Prostate gland (tissue), 2 donors: ENCODE measurements at regions not wholly inside any gene's neighbourhood (a gene's known extent, or its start where the extent isn't known, plus 50 kb on each side); places are given as distances from the start of the nearest gene placed in this dataset.

Experiments used
- DNase-seq: peaks from one replicate; pipeline ENCODE4 v3.0.0-alpha.2; 2019; ENCODE audit warnings: low spot score
- H3K27ac ChIP-seq, 2 donors: fragments of 200-600 bp; sonication (generic); 2 replicates each; pipeline ENCODE4 v1.5.1; 2017 to 2019
- H3K27me3 ChIP-seq: fragments of 200-600 bp; sonication (generic); replicated peaks from 2 replicates; pipeline ENCODE4 v1.5.1; 2019; ENCODE audit not compliant: insufficient read depth
- H3K36me3 ChIP-seq, 2 donors: fragments of 200-600 bp; sonication (generic); 1 replicate in 1 of 2; 2 replicates in 1 of 2; pipeline versions ENCODE4 v1.5.1 to v1.8.1; 2017 to 2019
- H3K4me1 ChIP-seq: fragments of 200-600 bp; sonication (generic); replicated peaks from 2 replicates; pipeline ENCODE4 v1.5.1; 2019
- H3K4me3 ChIP-seq, 2 donors: fragments of 200-600 bp; sonication (generic); 2 replicates each; pipeline ENCODE4 v1.5.1; 2017 to 2019
- H3K9me3 ChIP-seq: fragments of 200-600 bp; sonication (generic); 2 replicates; pipeline ENCODE4 v1.5.1; 2017
- CTCF ChIP-seq, 4 experiments: fragments of 200-600 bp in 2 of 4; fragments of 450-650 bp in 2 of 4; sonication (generic) in 2 of 4; IDR thresholded peaks; 1 replicate in 3 of 4; 2 replicates in 1 of 4; pipeline ENCODE4 v1.5.1; 2016 to 2019; ENCODE audit warnings: antibody characterized with exemption in 4 of 4, mild to moderate bottlenecking in 2 of 4, moderate library complexity in 2 of 4
- POLR2A ChIP-seq: fragments of 450-650 bp; IDR thresholded peaks from one replicate; pipeline ENCODE4 v1.6.1; 2016; ENCODE audit warnings: antibody characterized with exemption, mild to moderate bottlenecking
- POLR2AphosphoS5 ChIP-seq: sonication (generic); formaldehyde crosslinking; IDR thresholded peaks from one replicate; pipeline ENCODE4 v1.6.1; 2017; ENCODE audit warnings: antibody characterized with exemption
- whole genome bisulfite sequencing: methylation state at CpG from one replicate; pipeline ENCODE4 v1.1.5; 2018; 5-methylcytosine and 5-hydroxymethylcytosine counted together
- intact Hi-C: fragments of 100-400 bp; cut with DNase I; formaldehyde crosslinking; loops from one replicate; pipeline ENCODE4 v1.14.2; 2022

- no peaks in the 10 kb centered on the region for H3K36me3 ChIP-seq
- DNase-seq = no peak
- H3K27me3 ChIP-seq = no peaks in the 10 kb centered on the region
- no peak overlapping the region for H3K4me3 ChIP-seq
- WGBS = 83% methylated on average over 9 of the region's 9 CpGs
- intact Hi-C loops = no loop called here
- no peaks in the 10 kb centered on the region for H3K9me3 ChIP-seq
- no peaks in the 10 kb centered on the region for H3K4me1 ChIP-seq
- TF ChIP-seq POLR2AphosphoS5 = no peak
- no peak for TF ChIP-seq POLR2A
- TF ChIP-seq CTCF (IDR thresholded peaks at IDR 0.05) = no peak
- no peak overlapping the region for H3K27ac ChIP-seq
Measured at GRCh38 chr13:99125326-99125915, 75.2 kb upstream of the UBAC2 start.

GRCh38 chr13:99126821-99127220 lies 73.8 kb upstream of the UBAC2 start:
- Histone ChIP-seq H3K9me3 (no peaks in the 10 kb centered on the region), H3K4me3 (no peak overlapping the region), H3K27me3 (no peaks in the 10 kb centered on the region), H3K4me1 (no peaks in the 10 kb centered on the region), H3K27ac (no peak overlapping the region), H3K36me3 (no peaks in the 10 kb centered on the region)
- WGBS = 94% methylated on average over 2 of the region's 2 CpGs
- no peak for DNase-seq
- intact Hi-C loops = no loop called here
- TF ChIP-seq CTCF (IDR thresholded peaks at IDR 0.05) = no peak
- TF ChIP-seq POLR2A = no peak
- no peak for TF ChIP-seq POLR2AphosphoS5

GRCh38 chr13:99129050-99129449 lies 71.6 kb upstream of the UBAC2 start:
- H3K9me3 ChIP-seq = no peaks in the 10 kb centered on the region
- no peaks in the 10 kb centered on the region for H3K27me3 ChIP-seq
- H3K27ac ChIP-seq = no peak overlapping the region
- H3K4me3 ChIP-seq = no peak overlapping the region
- DNase-seq = no peak
- intact Hi-C loops = no loop called here
- TF ChIP-seq CTCF (IDR thresholded peaks at IDR 0.05) (no peak), POLR2A (no peak), POLR2AphosphoS5 (no peak)
- WGBS = 60% methylated on average over 2 of the region's 2 CpGs
- no peaks in the 10 kb centered on the region for H3K36me3 ChIP-seq
- H3K4me1 ChIP-seq = no peaks in the 10 kb centered on the region

GRCh38 chr13:99129951-99130350 lies 70.7 kb upstream of the UBAC2 start:
- intact Hi-C loops = no loop called here
- Histone ChIP-seq H3K27me3 (no peaks in the 10 kb centered on the region), H3K9me3 (no peaks in the 10 kb centered on the region), H3K4me1 (no peaks in the 10 kb centered on the region), H3K36me3 (no peaks in the 10 kb centered on the region), H3K4me3 (no peak overlapping the region), H3K27ac (no peak overlapping the region)
- TF ChIP-seq CTCF (IDR thresholded peaks at IDR 0.05) = no peak
- no peak for TF ChIP-seq POLR2AphosphoS5
- no peak for TF ChIP-seq POLR2A
- no peak for DNase-seq
- 93% methylated on average over 7 of the region's 7 CpGs for WGBS

GRCh38 chr13:99131410-99131809 lies 69.2 kb upstream of the UBAC2 start:
- H3K27me3 ChIP-seq = no peaks in the 10 kb centered on the region
- no peaks in the 10 kb centered on the region for H3K9me3 ChIP-seq
- intact Hi-C loops = no loop called here
- no peak for DNase-seq
- no peak overlapping the region for H3K4me3 ChIP-seq
- H3K4me1 ChIP-seq = no peaks in the 10 kb centered on the region
- no peaks in the 10 kb centered on the region for H3K36me3 ChIP-seq
- 94% methylated on average over 4 of the region's 4 CpGs for WGBS
- H3K27ac ChIP-seq = no peak overlapping the region
- TF ChIP-seq POLR2A = no peak
- TF ChIP-seq POLR2AphosphoS5 = no peak
- TF ChIP-seq CTCF (IDR thresholded peaks at IDR 0.05) = no peak
